Mammary epithelial cell (primary cell): ENCODE measurements at regions not wholly inside any gene's neighbourhood (a gene's known extent, or its start where the extent isn't known, plus 50 kb on each side); places are given as distances from the start of the nearest gene placed in this dataset.

Source experiments
- EZH2 ChIP-seq: IDR thresholded peaks from 2 replicates; pipeline ENCODE4 v1.6.1; 2012; ENCODE audit warnings: low read length, inconsistent platforms, borderline replicate concordance
- TF ChIP-seq, protein P1 (sequence below), 2 donors: IDR thresholded peaks in 1 of 2; conservative IDR thresholded peaks in 1 of 2; 2 replicates each; pipeline ENCODE4 v1.5.1; 2011 to 2012; ENCODE audit warnings: inconsistent platforms in 2 of 2, low read length in 2 of 2, mild to moderate bottlenecking in 2 of 2, control low read depth in 1 of 2, low read depth in 1 of 2; ENCODE audit not compliant: insufficient read depth in 1 of 2; ENCODE audit errors: extremely low read depth in 1 of 2

GRCh38 chr4:147236806-147237205 is 244.1 kb upstream of the EDNRA start:
- TF ChIP-seq, protein P1, sequence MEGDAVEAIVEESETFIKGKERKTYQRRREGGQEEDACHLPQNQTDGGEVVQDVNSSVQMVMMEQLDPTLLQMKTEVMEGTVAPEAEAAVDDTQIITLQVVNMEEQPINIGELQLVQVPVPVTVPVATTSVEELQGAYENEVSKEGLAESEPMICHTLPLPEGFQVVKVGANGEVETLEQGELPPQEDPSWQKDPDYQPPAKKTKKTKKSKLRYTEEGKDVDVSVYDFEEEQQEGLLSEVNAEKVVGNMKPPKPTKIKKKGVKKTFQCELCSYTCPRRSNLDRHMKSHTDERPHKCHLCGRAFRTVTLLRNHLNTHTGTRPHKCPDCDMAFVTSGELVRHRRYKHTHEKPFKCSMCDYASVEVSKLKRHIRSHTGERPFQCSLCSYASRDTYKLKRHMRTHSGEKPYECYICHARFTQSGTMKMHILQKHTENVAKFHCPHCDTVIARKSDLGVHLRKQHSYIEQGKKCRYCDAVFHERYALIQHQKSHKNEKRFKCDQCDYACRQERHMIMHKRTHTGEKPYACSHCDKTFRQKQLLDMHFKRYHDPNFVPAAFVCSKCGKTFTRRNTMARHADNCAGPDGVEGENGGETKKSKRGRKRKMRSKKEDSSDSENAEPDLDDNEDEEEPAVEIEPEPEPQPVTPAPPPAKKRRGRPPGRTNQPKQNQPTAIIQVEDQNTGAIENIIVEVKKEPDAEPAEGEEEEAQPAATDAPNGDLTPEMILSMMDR (conservative IDR thresholded peaks at IDR 0.05 in 1 of 2, IDR thresholded peaks at IDR 0.05 in 1 of 2; ENCODE audit: extremely low read depth in 1 of 2, insufficient read depth in 1 of 2, low read depth in 1 of 2, low read length in 2 of 2), result no peak
- TF ChIP-seq EZH2, result no peak
